ENCODE measurements at regions not wholly inside any gene's neighbourhood (a gene's known extent, or its start where the extent isn't known, plus 50 kb on each side); places are given as distances from the start of the nearest gene placed in this dataset.

DNA sequence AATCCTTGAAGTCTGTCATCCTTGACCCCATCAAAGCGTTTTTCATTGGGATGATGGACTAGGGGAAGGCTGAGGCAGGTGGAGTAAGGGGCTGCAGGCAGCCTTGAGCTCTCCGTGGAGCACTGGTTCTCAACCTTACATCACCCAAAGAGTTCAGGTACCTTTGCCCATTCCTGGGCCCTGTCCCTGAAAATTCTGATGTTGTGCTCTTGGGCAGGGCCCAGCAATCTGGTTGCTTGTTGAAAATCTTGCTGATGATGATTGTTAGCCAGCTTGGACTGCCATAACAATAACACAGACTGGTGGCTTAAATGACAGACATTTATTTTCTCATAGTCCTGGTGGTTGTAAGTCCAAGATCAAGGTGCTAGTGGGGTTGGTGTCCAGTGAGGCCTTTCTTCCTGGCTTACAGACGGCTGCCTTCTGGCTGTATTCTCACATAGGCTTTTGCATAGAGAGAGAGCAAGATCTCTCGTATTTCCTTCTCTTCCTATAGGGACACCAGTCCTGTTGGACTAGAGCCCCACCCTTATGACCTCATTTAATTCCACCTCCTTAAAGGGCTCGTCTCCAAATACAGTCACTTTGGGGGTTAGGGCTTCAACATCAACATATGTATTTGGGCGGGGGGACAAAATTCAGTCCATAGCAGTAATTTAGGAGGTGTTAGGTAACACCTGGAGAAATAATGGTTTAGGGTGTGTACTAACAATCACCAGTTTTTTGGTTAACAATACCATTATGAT, 104.9 kb downstream of the PLEKHG1 start:
- H3K4me3 ChIP-seq (ENCODE audit: low read length), result no peak overlapping the region
- no peak overlapping the region for H3K4me2 ChIP-seq (ENCODE audit: low read length)
- H3K9me3 ChIP-seq (ENCODE audit: low read length), result no peaks in the 10 kb centered on the region
- TF ChIP-seq POLR2AphosphoS5 (IDR thresholded peaks at IDR 0.05), result no peak
- TF ChIP-seq, protein P1, sequence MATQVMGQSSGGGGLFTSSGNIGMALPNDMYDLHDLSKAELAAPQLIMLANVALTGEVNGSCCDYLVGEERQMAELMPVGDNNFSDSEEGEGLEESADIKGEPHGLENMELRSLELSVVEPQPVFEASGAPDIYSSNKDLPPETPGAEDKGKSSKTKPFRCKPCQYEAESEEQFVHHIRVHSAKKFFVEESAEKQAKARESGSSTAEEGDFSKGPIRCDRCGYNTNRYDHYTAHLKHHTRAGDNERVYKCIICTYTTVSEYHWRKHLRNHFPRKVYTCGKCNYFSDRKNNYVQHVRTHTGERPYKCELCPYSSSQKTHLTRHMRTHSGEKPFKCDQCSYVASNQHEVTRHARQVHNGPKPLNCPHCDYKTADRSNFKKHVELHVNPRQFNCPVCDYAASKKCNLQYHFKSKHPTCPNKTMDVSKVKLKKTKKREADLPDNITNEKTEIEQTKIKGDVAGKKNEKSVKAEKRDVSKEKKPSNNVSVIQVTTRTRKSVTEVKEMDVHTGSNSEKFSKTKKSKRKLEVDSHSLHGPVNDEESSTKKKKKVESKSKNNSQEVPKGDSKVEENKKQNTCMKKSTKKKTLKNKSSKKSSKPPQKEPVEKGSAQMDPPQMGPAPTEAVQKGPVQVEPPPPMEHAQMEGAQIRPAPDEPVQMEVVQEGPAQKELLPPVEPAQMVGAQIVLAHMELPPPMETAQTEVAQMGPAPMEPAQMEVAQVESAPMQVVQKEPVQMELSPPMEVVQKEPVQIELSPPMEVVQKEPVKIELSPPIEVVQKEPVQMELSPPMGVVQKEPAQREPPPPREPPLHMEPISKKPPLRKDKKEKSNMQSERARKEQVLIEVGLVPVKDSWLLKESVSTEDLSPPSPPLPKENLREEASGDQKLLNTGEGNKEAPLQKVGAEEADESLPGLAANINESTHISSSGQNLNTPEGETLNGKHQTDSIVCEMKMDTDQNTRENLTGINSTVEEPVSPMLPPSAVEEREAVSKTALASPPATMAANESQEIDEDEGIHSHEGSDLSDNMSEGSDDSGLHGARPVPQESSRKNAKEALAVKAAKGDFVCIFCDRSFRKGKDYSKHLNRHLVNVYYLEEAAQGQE (IDR thresholded peaks at IDR 0.05; ENCODE audit: borderline replicate concordance), result no peak
- no peaks in the 10 kb centered on the region for H3K9me2 ChIP-seq (ENCODE audit: insufficient read depth, low read length)
- no peaks in the 10 kb centered on the region for H3K79me2 ChIP-seq (replicated peaks; ENCODE audit: insufficient read depth, low read length)
- no peaks in the 10 kb centered on the region for H3F3A ChIP-seq (ENCODE audit: insufficient read depth, low read length, poor library complexity, severe bottlenecking)
- H3K36me3 ChIP-seq (ENCODE audit: insufficient read depth, low read length), result no peaks in the 10 kb centered on the region
- H3K27ac ChIP-seq (ENCODE audit: low read length), result no peak overlapping the region
- no peak overlapping the region for H2AFZ ChIP-seq (ENCODE audit: low read depth, low read length)
- no peak overlapping the region for H3K9ac ChIP-seq (ENCODE audit: low read length)
- H3K27me3 ChIP-seq (ENCODE audit: insufficient read depth, low read depth, low read length), result no peaks in the 10 kb centered on the region
- H4K20me1 ChIP-seq (ENCODE audit: insufficient read depth), result no peaks in the 10 kb centered on the region

DNA sequence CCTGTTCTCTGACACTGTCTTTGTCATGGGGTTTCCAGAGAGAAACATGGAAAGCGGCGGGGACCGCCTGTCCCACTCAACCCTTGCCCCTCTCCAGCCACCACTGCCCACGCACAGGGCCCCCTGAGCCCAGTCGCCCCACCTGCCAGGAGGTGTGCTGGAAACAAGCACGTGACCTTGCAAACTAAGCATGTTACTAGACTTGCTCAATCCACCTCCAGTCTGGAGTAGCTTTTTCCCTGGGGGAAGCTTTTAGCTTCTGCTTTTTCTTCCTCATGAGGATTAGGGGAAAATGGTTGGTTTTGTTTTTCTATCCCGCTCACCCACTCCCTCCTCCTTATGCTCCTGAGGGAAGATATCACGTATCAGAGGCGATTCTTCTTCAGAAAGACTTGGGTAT, 105.7 kb downstream of the PLEKHG1 start:
- Histone ChIP-seq H3K9me2 (ENCODE audit: insufficient read depth, low read length) (no peaks in the 10 kb centered on the region), H3F3A (ENCODE audit: insufficient read depth, low read length, poor library complexity, severe bottlenecking) (no peaks in the 10 kb centered on the region), H3K27ac (ENCODE audit: low read length) (no peak overlapping the region), H3K4me3 (ENCODE audit: low read length) (no peak overlapping the region), H3K9me3 (ENCODE audit: low read length) (no peaks in the 10 kb centered on the region), H4K20me1 (ENCODE audit: insufficient read depth) (no peaks in the 10 kb centered on the region), H3K9ac (ENCODE audit: low read length) (no peak overlapping the region), H3K27me3 (ENCODE audit: insufficient read depth, low read depth, low read length) (no peaks in the 10 kb centered on the region), H3K79me2 (replicated peaks; ENCODE audit: insufficient read depth, low read length) (no peaks in the 10 kb centered on the region), H3K4me2 (ENCODE audit: low read length) (no peak overlapping the region), H2AFZ (ENCODE audit: low read depth, low read length) (no peak overlapping the region), H3K36me3 (ENCODE audit: insufficient read depth, low read length) (no peaks in the 10 kb centered on the region)
- TF ChIP-seq CTCF (IDR thresholded peaks at IDR 0.05; ENCODE audit: poor library complexity, severe bottlenecking), result no peak
- no peak for TF ChIP-seq SMC3 (conservative IDR thresholded peaks at IDR 0.05; ENCODE audit: poor library complexity)
- TF ChIP-seq MXI1 (conservative IDR thresholded peaks at IDR 0.05; ENCODE audit: poor library complexity, severe bottlenecking), result no peak
- TF ChIP-seq EP300 (conservative IDR thresholded peaks at IDR 0.05; ENCODE audit: poor library complexity, severe bottlenecking), result no peak
- no peak for TF ChIP-seq TAF1 (IDR thresholded peaks at IDR 0.05; ENCODE audit: low read depth)
- TF ChIP-seq POLR2AphosphoS5 (IDR thresholded peaks at IDR 0.05), result no peak

- no peaks in the 10 kb centered on the region for H3K27me3 ChIP-seq (ENCODE audit: insufficient read depth, low read depth, low read length)
- H3K36me3 ChIP-seq (ENCODE audit: insufficient read depth, low read length), result no peaks in the 10 kb centered on the region
- no peak overlapping the region for H2AFZ ChIP-seq (ENCODE audit: low read depth, low read length)
- H3K79me2 ChIP-seq (replicated peaks; ENCODE audit: insufficient read depth, low read length), result no peaks in the 10 kb centered on the region
- H3K4me2 ChIP-seq (ENCODE audit: low read length), result no peak overlapping the region
- no peaks in the 10 kb centered on the region for H3F3A ChIP-seq (ENCODE audit: insufficient read depth, low read length, poor library complexity, severe bottlenecking)
- H3K27ac ChIP-seq (ENCODE audit: low read length), result no peak overlapping the region
- no peak overlapping the region for H3K9ac ChIP-seq (ENCODE audit: low read length)
- H3K9me2 ChIP-seq (ENCODE audit: insufficient read depth, low read length), result no peaks in the 10 kb centered on the region
- H3K4me3 ChIP-seq (ENCODE audit: low read length), result no peak overlapping the region
- TF ChIP-seq POLR2AphosphoS5 (IDR thresholded peaks at IDR 0.05) (no peak), RAD21 (conservative IDR thresholded peaks at IDR 0.05) (no peak), EP300 (conservative IDR thresholded peaks at IDR 0.05; ENCODE audit: poor library complexity, severe bottlenecking) (no peak), CTCF (IDR thresholded peaks at IDR 0.05; ENCODE audit: poor library complexity, severe bottlenecking) (no peak), TAF1 (IDR thresholded peaks at IDR 0.05; ENCODE audit: low read depth) (no peak), EZH2 (IDR thresholded peaks at IDR 0.05; ENCODE audit: borderline replicate concordance, insufficient read depth, low read length, poor library complexity, severe bottlenecking) (no peak), MXI1 (conservative IDR thresholded peaks at IDR 0.05; ENCODE audit: poor library complexity, severe bottlenecking) (no peak), SMC3 (conservative IDR thresholded peaks at IDR 0.05; ENCODE audit: poor library complexity) (no peak)
- TF ChIP-seq, protein P1 (IDR thresholded peaks at IDR 0.05; ENCODE audit: borderline replicate concordance), result no peak
- no peaks in the 10 kb centered on the region for H3K9me3 ChIP-seq (ENCODE audit: low read length)
- no peaks in the 10 kb centered on the region for H4K20me1 ChIP-seq (ENCODE audit: insufficient read depth)
Measured at GRCh38 chr6:150710236-150710635, 110.6 kb downstream of the PLEKHG1 start.

Measured in neural cell (in vitro differentiated cells).